ENCODE measurements at regions not wholly inside any gene's neighbourhood (a gene's known extent, or its start where the extent isn't known, plus 50 kb on each side); places are given as distances from the start of the nearest gene placed in this dataset.

DNA sequence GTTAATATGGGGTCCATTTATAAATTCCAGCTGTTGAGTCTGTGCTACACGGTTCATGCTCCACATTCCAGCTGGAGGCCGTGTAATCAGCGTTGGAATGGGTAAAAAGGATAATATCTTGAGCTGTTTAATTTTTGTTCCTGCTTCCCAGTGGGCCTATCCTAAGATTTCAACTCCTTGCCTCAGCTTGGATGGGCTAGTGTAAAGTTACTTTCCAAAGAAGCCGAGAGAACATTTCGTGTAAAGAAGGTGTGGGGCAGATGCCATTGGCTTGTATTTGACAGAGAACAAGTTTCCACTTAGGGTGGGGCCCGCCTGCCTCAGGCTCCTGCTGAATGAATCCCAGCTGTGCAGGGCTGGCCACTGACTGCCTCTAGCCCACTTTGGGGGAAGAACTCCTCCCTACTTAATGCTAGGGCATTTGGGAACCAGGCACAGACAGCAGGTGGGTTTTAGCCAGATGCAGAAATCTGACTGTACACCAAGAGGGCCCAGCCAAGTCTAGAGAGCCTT, 125.9 kb upstream of the LYZL2 start:
- H3K4ac ChIP-seq (replicated peaks; ENCODE audit: insufficient read length, low read depth, low read length) = no peak overlapping the region
- no peak overlapping the region for H2BK12ac ChIP-seq (ENCODE audit: low read depth, low read length)
- no peaks in the 10 kb centered on the region for H3K79me1 ChIP-seq (ENCODE audit: low read depth, low read length)
- no peak overlapping the region for H3K4me3 ChIP-seq (ENCODE audit: extremely low read depth in 1 of 4, insufficient read depth in 2 of 4, low read depth in 3 of 4, low read length in 4 of 4)
- TF ChIP-seq EZH2 (IDR thresholded peaks at IDR 0.05; ENCODE audit: low read depth, low read length, severe bottlenecking) (no peak), SIX5 (IDR thresholded peaks at IDR 0.05; ENCODE audit: low read depth, low read length) (no peak), RXRA (IDR thresholded peaks at IDR 0.05; ENCODE audit: insufficient read depth, low read depth, low read length) (no peak), NRF1 (IDR thresholded peaks at IDR 0.05; ENCODE audit: low read depth, low read length) (no peak), SIN3A (conservative IDR thresholded peaks at IDR 0.05 in 1 of 2, IDR thresholded peaks at IDR 0.05 in 1 of 2; ENCODE audit: low read depth in 1 of 2, low read length in 2 of 2) (no peak), POLR2A (IDR thresholded peaks at IDR 0.05; ENCODE audit: control extremely low read depth in 1 of 2, low read depth in 2 of 2, low read length in 2 of 2) (no peak), ASH2L (IDR thresholded peaks at IDR 0.05; ENCODE audit: low read length) (no peak), MAFK (IDR thresholded peaks at IDR 0.05; ENCODE audit: low read depth, low read length) (no peak), KDM1A (IDR thresholded peaks at IDR 0.05; ENCODE audit: borderline replicate concordance, low read length) (no peak), BRCA1 (IDR thresholded peaks at IDR 0.05; ENCODE audit: low read depth, low read length) (no peak), SP1 (IDR thresholded peaks at IDR 0.05; ENCODE audit: low read depth, low read length) (no peak)
- TF ChIP-seq, protein P1, sequence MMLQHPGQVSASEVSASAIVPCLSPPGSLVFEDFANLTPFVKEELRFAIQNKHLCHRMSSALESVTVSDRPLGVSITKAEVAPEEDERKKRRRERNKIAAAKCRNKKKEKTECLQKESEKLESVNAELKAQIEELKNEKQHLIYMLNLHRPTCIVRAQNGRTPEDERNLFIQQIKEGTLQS (IDR thresholded peaks at IDR 0.05; ENCODE audit: insufficient read depth, low read depth, low read length) = no peak
- H3K23ac ChIP-seq (ENCODE audit: insufficient read length) = no peak overlapping the region
- no peak overlapping the region for H3K14ac ChIP-seq (ENCODE audit: insufficient read length)
- POLR2A ChIA-PET (ENCODE audit: partially characterized antibody) = interaction anchor here (0.5 kb wide), 1 partner anchor 29 kb away, joined by 3 read pairs; no protein-coding TSS in a partner anchor
- H2BK15ac ChIP-seq (ENCODE audit: low read length) = no peak overlapping the region
- H2BK5ac ChIP-seq (ENCODE audit: low read depth, low read length) = no peak overlapping the region
- CTCF ChIA-PET (ENCODE audit: partially characterized antibody) = interaction anchor here (0.7 to 1.0 kb wide), 3 partner anchors 29 to 712 kb away, joined by 3 to 5 read pairs (median 3); no protein-coding TSS in a partner anchor
- H2BK120ac ChIP-seq (replicated peaks; ENCODE audit: low read depth, low read length) = no peak overlapping the region
- H4K8ac ChIP-seq (ENCODE audit: extremely low read depth, insufficient read depth, low read length) = no peak overlapping the region
- H3K4me2 ChIP-seq (ENCODE audit: insufficient read depth in 1 of 2, low read depth in 2 of 2, low read length in 2 of 2) = no peak overlapping the region
- H3K36me3 ChIP-seq (ENCODE audit: control insufficient read depth in 2 of 4, insufficient read depth in 4 of 4, low read length in 3 of 4) = no peaks in the 10 kb centered on the region
- H4K20me1 ChIP-seq (replicated peaks in 1 of 2; ENCODE audit: control insufficient read depth in 1 of 2, insufficient read depth in 2 of 2, low read length in 2 of 2) = no peaks in the 10 kb centered on the region
- H3K4me1 ChIP-seq (replicated peaks in 1 of 4; ENCODE audit: control insufficient read depth in 3 of 4, insufficient read depth in 4 of 4, low read length in 3 of 4) = no peaks in the 10 kb centered on the region
- H2AK5ac ChIP-seq (ENCODE audit: low read depth, low read length) = no peak overlapping the region
- no peaks in the 10 kb centered on the region for H3K23me2 ChIP-seq (ENCODE audit: low read depth, low read length)
- H3K18ac ChIP-seq (ENCODE audit: extremely low read depth, low read length) = no peak overlapping the region
- H2AFZ ChIP-seq (ENCODE audit: low read length) = no peak overlapping the region
- H3K27ac ChIP-seq (ENCODE audit: low read depth, low read length) = no peak overlapping the region
- DNase-seq (ENCODE audit: low read depth in 1 of 2, low spot score in 2 of 2) (no peak), FAIRE-seq (no peak)
- no peak overlapping the region for H3K56ac ChIP-seq (replicated peaks; ENCODE audit: insufficient read length, low read depth, low read length)
- H4K5ac ChIP-seq (ENCODE audit: insufficient read length, low read depth, low read length) = no peak overlapping the region
- no peaks in the 10 kb centered on the region for H3K79me2 ChIP-seq (ENCODE audit: control insufficient read depth in 1 of 2, insufficient read depth in 2 of 2, low read length in 2 of 2)
- no peak overlapping the region for H3K9ac ChIP-seq (replicated peaks in 1 of 4; ENCODE audit: extremely low read depth in 1 of 4, low read depth in 3 of 4, low read length in 3 of 4)
- no peaks in the 10 kb centered on the region for H3K9me3 ChIP-seq (ENCODE audit: insufficient read depth in 2 of 2, low read depth in 1 of 2, low read length in 1 of 2)
- no peak overlapping the region for H4K91ac ChIP-seq (replicated peaks; ENCODE audit: insufficient read length, low read length)
- H2BK20ac ChIP-seq (ENCODE audit: low read length) = no peak overlapping the region
- WGBS, 2 experiments (ENCODE audit: extremely low coverage in 1 of 2, insufficient coverage in 1 of 2, insufficient read length in 1 of 2, insufficient replicate concordance in 2 of 2, low coverage in 1 of 2, low lambda C conversion rate in 2 of 2, missing lambda C conversion rate in 1 of 2) = 93% methylated on average over 6 of the region's 6 CpGs; no CpG with 5 or more reads in 1 of the 2 experiments
- no peaks in the 10 kb centered on the region for H3K27me3 ChIP-seq (replicated peaks in 1 of 4; ENCODE audit: control insufficient read depth in 3 of 4, extremely low read depth in 1 of 4, insufficient read depth in 3 of 4, low read length in 3 of 4)

All from H1 (cell line).